ENCODE measurements at regions not wholly inside any gene's neighbourhood (a gene's known extent, or its start where the extent isn't known, plus 50 kb on each side); places are given as distances from the start of the nearest gene placed in this dataset.

DNA sequence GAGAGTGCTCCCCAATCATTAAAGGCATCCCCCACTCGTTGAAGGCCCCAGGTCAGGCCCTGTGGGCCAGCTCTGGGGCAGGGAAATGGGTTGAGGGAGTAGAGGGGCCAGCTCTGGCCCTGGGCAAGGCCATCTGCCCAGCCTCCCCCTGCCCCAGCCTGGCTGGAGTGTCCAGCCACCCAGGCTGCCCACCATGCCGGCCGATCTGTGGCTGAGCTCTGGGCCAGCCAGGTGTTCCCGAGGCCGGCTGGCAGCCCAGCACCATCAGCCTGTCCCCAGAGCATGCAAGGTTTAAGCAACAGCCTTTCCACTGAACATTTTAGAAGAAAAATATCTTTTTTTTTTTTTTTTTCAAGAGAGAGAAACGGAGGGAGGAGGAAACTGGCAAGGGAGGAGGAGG is 62.8 kb upstream of the LINGO1 start:
- POLR2A ChIA-PET, result no interaction called here
- H3K4me1 Mint-ChIP-seq, result no peaks in the 10 kb centered on the region
- no peak for DNase-seq
- no peaks in the 10 kb centered on the region for H3K36me3 Mint-ChIP-seq (ENCODE audit: low read depth)
- H3K27me3 Mint-ChIP-seq, result peaks cover 6% of the 10 kb centered on the region
- no peak overlapping the region for H3K27ac Mint-ChIP-seq
- H3K4me3 Mint-ChIP-seq, result no peak overlapping the region
- H3K9me3 Mint-ChIP-seq, result peaks cover 5% of the 10 kb centered on the region
- CTCF ChIA-PET, result no interaction called here

GRCh38 chr15:77693576-77693975 is 60.9 kb upstream of the LINGO1 start:
- CTCF ChIA-PET, result no interaction called here
- POLR2A ChIA-PET, result no interaction called here

GRCh38 chr15:77692614-77693013 is 59.9 kb upstream of the LINGO1 start:
- no peak overlapping the region for H3K4me3 Mint-ChIP-seq
- H3K27me3 Mint-ChIP-seq, result peaks cover 6% of the 10 kb centered on the region
- no peaks in the 10 kb centered on the region for H3K36me3 Mint-ChIP-seq (ENCODE audit: low read depth)
- POLR2A ChIA-PET, result no interaction called here
- DNase-seq, result no peak
- no peaks in the 10 kb centered on the region for H3K9me3 Mint-ChIP-seq
- CTCF ChIA-PET, result no interaction called here
- no peak overlapping the region for H3K27ac Mint-ChIP-seq
- peaks cover 7% of the 10 kb centered on the region for H3K4me1 Mint-ChIP-seq

More at GRCh38 chr15:77693576-77693975, 60.9 kb upstream of the LINGO1 start:
- Mint-ChIP-seq H3K27me3 (peaks cover 6% of the 10 kb centered on the region), H3K27ac (no peak overlapping the region), H3K4me1 (peaks cover 5% of the 10 kb centered on the region), H3K36me3 (ENCODE audit: low read depth) (no peaks in the 10 kb centered on the region), H3K4me3 (no peak overlapping the region), H3K9me3 (no peaks in the 10 kb centered on the region)
- DNase-seq, result no peak

- Mint-ChIP-seq H3K27ac (no peak overlapping the region), H3K27me3 (peaks cover 6% of the 10 kb centered on the region), H3K36me3 (ENCODE audit: low read depth) (no peaks in the 10 kb centered on the region), H3K4me3 (no peak overlapping the region), H3K4me1 (peaks cover 7% of the 10 kb centered on the region), H3K9me3 (no peaks in the 10 kb centered on the region)
- CTCF ChIA-PET, result no interaction called here
- DNase-seq, result no peak
- POLR2A ChIA-PET, result no interaction called here
These were observed 58.9 kb upstream of the LINGO1 start for GRCh38 chr15:77691607-77692006.

GRCh38 chr15:77689821-77690220 is 57.1 kb upstream of the LINGO1 start:
- Mint-ChIP-seq H3K9me3 (no peaks in the 10 kb centered on the region), H3K27ac (no peak overlapping the region), H3K36me3 (ENCODE audit: low read depth) (no peaks in the 10 kb centered on the region), H3K4me1 (peaks cover 7% of the 10 kb centered on the region), H3K27me3 (peaks cover 6% of the 10 kb centered on the region), H3K4me3 (no peak overlapping the region)
- ChIA-PET POLR2A (no interaction called here), CTCF (no interaction called here)
- no peak for DNase-seq

GRCh38 chr15:77688693-77689092 is 56.0 kb upstream of the LINGO1 start:
- Mint-ChIP-seq H3K4me3 (no peak overlapping the region), H3K27ac (no peak overlapping the region), H3K4me1 (peaks cover 7% of the 10 kb centered on the region), H3K27me3 (peaks cover 10% of the 10 kb centered on the region), H3K36me3 (ENCODE audit: low read depth) (no peaks in the 10 kb centered on the region), H3K9me3 (no peaks in the 10 kb centered on the region)
- ChIA-PET CTCF (no interaction called here), POLR2A (no interaction called here)
- no peak for DNase-seq

DNA sequence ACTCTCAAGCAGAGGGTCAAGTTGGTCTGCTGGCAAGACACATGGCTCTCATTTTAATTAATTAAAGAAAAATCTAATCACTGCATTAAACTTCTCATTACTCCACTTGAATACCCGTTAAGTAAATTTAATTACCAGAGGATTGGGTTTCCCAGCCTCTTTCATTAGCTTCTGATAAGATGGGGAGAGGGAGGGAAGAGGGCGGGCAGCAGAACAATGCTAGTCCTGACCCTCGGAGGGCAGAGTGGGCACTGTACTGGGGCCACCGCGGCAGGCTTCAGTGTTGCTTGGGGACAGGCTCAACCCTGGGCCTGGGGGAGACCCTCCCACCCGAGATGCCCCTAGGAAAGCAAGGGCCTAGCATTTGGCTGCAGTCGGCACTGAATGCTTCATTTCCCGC is 55.6 kb upstream of the LINGO1 start:
- Mint-ChIP-seq H3K9me3 (no peaks in the 10 kb centered on the region), H3K4me3 (no peak overlapping the region), H3K27me3 (peaks cover 8% of the 10 kb centered on the region), H3K36me3 (ENCODE audit: low read depth) (no peaks in the 10 kb centered on the region), H3K27ac (no peak overlapping the region), H3K4me1 (peaks cover 7% of the 10 kb centered on the region)
- ChIA-PET POLR2A (no interaction called here), CTCF (no interaction called here)
- no peak for DNase-seq

- ChIA-PET POLR2A (no interaction called here), CTCF (no interaction called here)
- H3K36me3 Mint-ChIP-seq (ENCODE audit: low read depth), result no peaks in the 10 kb centered on the region
- H3K4me3 Mint-ChIP-seq, result no peak overlapping the region
- H3K27ac Mint-ChIP-seq, result no peak overlapping the region
- H3K27me3 Mint-ChIP-seq, result peaks cover 19% of the 10 kb centered on the region
- H3K9me3 Mint-ChIP-seq, result no peaks in the 10 kb centered on the region
- DNase-seq, result no peak
- peaks cover 7% of the 10 kb centered on the region for H3K4me1 Mint-ChIP-seq
These were observed 52.5 kb upstream of the LINGO1 start for GRCh38 chr15:77685082-77685815.

GRCh38 chr15:77684341-77685081 is 51.8 kb upstream of the LINGO1 start:
- no peak for DNase-seq
- Mint-ChIP-seq H3K4me1 (peaks cover 7% of the 10 kb centered on the region), H3K27me3 (peaks cover 21% of the 10 kb centered on the region), H3K36me3 (ENCODE audit: low read depth) (no peaks in the 10 kb centered on the region), H3K9me3 (no peaks in the 10 kb centered on the region), H3K4me3 (no peak overlapping the region), H3K27ac (no peak overlapping the region)
- POLR2A ChIA-PET, result no interaction called here
- CTCF ChIA-PET, result interaction anchor here (0.7 kb wide), 1 partner anchor 60 kb away, joined by 3 read pairs; no protein-coding TSS in a partner anchor

- no peak overlapping the region for H3K4me3 Mint-ChIP-seq
- H3K27ac Mint-ChIP-seq, result no peak overlapping the region
- peaks cover 24% of the 10 kb centered on the region for H3K27me3 Mint-ChIP-seq
- no peaks in the 10 kb centered on the region for H3K36me3 Mint-ChIP-seq (ENCODE audit: low read depth)
- DNase-seq, result no peak
- no peaks in the 10 kb centered on the region for H3K9me3 Mint-ChIP-seq
- H3K4me1 Mint-ChIP-seq, result no peaks in the 10 kb centered on the region
- ChIA-PET CTCF (no interaction called here), POLR2A (no interaction called here)
These were observed 49.9 kb upstream of the LINGO1 start for GRCh38 chr15:77682564-77682963.
